ENCODE measurements at regions not wholly inside any gene's neighbourhood (a gene's known extent, or its start where the extent isn't known, plus 50 kb on each side); places are given as distances from the start of the nearest gene placed in this dataset.

DNA sequence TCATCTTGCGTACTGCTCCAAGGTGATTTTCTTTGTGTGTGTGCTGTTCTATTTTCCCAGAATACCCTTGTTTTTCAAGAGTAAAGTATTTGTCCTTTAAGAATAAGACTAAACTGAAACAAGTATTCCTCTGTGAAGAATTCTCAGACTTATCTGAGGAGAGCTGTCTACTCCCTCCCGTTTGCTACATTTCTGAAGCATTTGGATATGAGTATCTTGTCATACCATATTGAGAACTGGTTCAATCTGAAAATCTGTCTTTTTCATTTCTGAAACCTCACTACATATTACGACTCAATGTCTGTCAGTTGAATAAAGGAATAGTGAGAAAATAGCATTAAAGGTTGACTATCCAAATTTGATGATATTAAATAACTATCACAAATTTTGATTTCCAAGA lies 159.4 kb downstream of the PMAIP1 start:
- H3K4me3 ChIP-seq (ENCODE audit: low read depth, low read length): no peak overlapping the region
- TF ChIP-seq, protein P1, sequence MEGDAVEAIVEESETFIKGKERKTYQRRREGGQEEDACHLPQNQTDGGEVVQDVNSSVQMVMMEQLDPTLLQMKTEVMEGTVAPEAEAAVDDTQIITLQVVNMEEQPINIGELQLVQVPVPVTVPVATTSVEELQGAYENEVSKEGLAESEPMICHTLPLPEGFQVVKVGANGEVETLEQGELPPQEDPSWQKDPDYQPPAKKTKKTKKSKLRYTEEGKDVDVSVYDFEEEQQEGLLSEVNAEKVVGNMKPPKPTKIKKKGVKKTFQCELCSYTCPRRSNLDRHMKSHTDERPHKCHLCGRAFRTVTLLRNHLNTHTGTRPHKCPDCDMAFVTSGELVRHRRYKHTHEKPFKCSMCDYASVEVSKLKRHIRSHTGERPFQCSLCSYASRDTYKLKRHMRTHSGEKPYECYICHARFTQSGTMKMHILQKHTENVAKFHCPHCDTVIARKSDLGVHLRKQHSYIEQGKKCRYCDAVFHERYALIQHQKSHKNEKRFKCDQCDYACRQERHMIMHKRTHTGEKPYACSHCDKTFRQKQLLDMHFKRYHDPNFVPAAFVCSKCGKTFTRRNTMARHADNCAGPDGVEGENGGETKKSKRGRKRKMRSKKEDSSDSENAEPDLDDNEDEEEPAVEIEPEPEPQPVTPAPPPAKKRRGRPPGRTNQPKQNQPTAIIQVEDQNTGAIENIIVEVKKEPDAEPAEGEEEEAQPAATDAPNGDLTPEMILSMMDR (IDR thresholded peaks at IDR 0.05; ENCODE audit: low read depth, low read length): no peak

DNA sequence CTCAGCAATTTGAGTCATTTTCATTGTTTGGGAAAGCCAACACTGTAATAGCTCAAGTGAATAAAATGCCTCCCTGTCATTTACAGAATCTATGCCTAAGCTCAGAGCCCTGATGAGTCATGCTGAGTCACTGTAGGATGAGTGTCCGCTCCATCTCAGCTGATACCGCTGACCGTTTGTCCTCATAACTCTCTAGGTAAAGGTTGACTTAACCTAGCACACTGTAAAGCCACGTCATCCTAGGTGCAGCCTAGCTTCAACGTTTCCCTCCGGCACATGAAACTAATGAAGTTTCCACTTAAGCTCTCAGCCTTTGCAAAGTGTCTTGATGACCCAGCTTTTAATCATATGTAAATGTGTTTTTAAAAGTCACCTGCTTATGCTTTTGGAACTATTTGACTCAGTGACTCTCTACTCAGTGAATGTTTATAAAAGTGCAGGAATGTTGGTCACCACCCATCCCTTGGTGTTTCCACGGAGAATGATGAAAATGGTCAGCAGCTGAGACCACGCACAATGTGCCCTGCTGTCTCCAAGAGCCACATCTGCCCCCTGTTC lies 154.0 kb downstream of the PMAIP1 start:
- no peak overlapping the region for H3K4me3 ChIP-seq (ENCODE audit: low read depth, low read length)
- TF ChIP-seq, protein P1 (IDR thresholded peaks at IDR 0.05; ENCODE audit: low read depth, low read length): no peak

DNA sequence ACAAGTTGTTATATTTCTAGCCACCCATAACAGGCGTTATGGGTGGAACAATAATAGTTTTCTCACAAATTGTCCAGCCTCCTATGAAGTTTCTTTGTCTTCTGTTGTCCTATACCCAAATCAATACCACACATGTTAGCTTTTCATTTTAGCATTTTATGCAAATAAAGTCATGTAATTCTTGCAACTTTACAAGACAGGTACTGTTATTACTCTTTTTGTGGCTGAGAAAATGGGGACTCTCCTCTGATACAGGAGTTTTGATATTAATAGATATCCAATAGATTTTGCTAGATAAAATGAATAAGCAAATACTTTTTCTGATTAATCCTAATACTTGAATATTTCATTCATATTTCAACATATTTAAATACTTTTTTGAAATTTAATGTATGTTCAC lies 151.0 kb downstream of the PMAIP1 start:
- H3K4me3 ChIP-seq (ENCODE audit: low read depth, low read length): no peak overlapping the region
- TF ChIP-seq, protein P1 (IDR thresholded peaks at IDR 0.05; ENCODE audit: low read depth, low read length): no peak

DNA sequence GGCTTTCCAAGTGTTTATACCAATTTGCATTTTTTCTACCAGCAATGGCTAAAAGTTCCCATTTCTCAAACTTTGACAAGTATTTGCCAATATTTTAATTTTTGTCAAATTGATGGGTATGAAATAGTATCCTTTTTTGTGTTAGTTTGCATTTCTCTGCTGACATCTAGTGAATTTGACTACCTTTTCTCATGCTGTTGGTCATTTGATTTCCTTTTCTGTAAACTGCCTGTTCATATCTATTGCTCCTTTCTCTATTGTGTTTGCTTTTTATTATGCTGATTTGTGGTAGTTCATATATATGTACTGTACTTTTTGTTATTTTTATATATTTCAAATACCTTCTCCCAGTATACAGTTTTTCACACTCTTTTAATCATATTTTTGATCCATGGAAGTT lies 149.4 kb downstream of the PMAIP1 start:
- no peak overlapping the region for H3K4me3 ChIP-seq (ENCODE audit: low read depth, low read length)
- TF ChIP-seq, protein P1 (IDR thresholded peaks at IDR 0.05; ENCODE audit: low read depth, low read length): no peak

DNA sequence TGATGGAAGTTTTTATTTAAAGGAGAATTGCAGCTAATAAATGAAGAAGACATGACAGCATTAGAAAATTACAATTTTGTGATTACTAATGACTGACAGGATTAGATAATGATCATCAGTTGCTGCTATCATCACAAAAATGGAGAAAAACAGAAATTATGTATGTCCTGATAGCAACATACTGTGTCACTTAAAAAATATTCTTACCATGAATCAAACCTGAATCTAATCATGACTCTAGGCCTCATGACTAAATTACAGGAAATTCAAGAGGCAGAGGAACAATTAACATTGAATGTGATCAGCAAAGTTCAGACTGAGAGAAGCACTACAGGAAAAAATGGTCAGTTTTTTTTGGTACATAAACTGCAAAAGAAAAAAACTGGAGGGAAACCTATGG lies 147.8 kb downstream of the PMAIP1 start:
- H3K4me3 ChIP-seq (ENCODE audit: low read depth, low read length): no peak overlapping the region
- TF ChIP-seq, protein P1 (IDR thresholded peaks at IDR 0.05; ENCODE audit: low read depth, low read length): no peak

DNA sequence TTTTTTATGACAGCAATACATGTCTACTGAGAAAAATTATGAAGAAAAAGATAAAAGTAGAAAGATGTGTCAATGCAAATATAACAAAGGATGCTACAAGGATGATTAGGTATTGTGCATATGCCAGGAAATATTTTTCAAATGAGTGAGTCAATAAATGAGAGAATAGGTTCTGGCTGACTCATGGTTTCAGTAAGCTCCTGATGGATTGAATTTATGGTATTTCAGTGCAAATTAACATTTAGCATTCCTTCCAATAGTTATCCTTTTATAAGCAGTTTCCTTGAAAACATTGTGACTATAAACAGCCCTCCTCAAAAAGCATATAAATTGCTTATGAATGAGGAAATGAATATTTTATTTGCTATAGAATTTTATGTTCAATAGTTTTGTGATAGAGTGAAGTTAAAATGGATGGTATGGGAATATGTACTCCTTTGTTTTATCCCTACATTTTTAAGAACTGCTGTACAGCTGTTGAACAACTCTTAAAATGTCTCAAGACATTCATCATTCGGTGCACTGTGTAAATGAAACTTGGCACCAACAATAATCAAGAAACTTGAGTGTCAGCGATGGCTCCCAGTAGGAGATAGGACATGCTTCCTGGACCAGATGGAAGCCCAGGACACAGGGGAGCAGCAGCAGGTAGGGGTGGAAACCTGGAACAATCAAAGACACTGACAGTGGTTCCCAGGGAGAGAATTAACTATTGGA lies 144.7 kb downstream of the PMAIP1 start:
- H3K4me3 ChIP-seq (ENCODE audit: low read depth, low read length): no peak overlapping the region
- TF ChIP-seq, protein P1 (IDR thresholded peaks at IDR 0.05; ENCODE audit: low read depth, low read length): no peak

DNA sequence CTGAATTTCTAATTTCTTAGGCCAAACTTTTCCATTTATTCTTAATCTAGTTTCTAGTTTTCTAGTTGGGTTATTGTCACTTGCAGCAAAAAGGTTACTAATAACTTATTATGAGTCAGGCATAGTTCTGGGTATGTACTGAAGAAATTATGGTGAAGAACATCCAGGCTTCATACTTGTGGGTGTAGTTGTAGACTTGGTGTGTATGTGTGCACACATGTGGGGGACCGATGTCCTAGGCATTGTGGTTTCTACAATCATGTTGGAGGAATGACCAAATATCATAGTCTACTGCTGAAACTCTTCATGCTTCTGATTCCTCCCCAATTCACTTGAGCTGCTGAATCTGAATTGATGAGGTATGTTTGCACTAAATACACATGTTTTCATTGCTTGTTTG lies 141.2 kb downstream of the PMAIP1 start:
- TF ChIP-seq, protein P1 (IDR thresholded peaks at IDR 0.05; ENCODE audit: low read depth, low read length): no peak
- H3K4me3 ChIP-seq (ENCODE audit: low read depth, low read length): no peak overlapping the region
